ENCODE measurements at regions not wholly inside any gene's neighbourhood (a gene's known extent, or its start where the extent isn't known, plus 50 kb on each side); places are given as distances from the start of the nearest gene placed in this dataset.

- Histone ChIP-seq H3K9me3 (ENCODE audit: control insufficient read depth in 1 of 2, low read length in 2 of 2) (no peaks in the 10 kb centered on the region), H3K27ac (ENCODE audit: low read depth, low read length) (no peak overlapping the region), H3K36me3 (ENCODE audit: control insufficient read depth in 1 of 2, insufficient read depth in 2 of 2, low read length in 2 of 2) (no peaks in the 10 kb centered on the region), H3K4me3 (ENCODE audit: low read depth in 1 of 2, low read length in 2 of 2) (no peak overlapping the region), H3K9ac (ENCODE audit: low read depth in 1 of 2, low read length in 2 of 2) (no peak overlapping the region), H3K27me3 (ENCODE audit: control insufficient read depth in 1 of 2, insufficient read depth in 2 of 2, low read length in 2 of 2) (no peaks in the 10 kb centered on the region), H3K4me1 (ENCODE audit: control insufficient read depth in 1 of 2, insufficient read depth in 2 of 2, low read length in 2 of 2) (peaks cover 15% of the 10 kb centered on the region in 2 donors)
Measured at GRCh38 chr1:234751678-234752077, 141.7 kb upstream of the IRF2BP2 start.

GRCh38 chr1:234750922-234751627 lies 141.1 kb upstream of the IRF2BP2 start:
- H3K9ac ChIP-seq (ENCODE audit: low read depth in 1 of 2, low read length in 2 of 2): no peak overlapping the region
- peaks cover 15 to 17% of the 10 kb centered on the region in 2 donors for H3K4me1 ChIP-seq (ENCODE audit: control insufficient read depth in 1 of 2, insufficient read depth in 2 of 2, low read length in 2 of 2)
- H3K36me3 ChIP-seq (ENCODE audit: control insufficient read depth in 1 of 2, insufficient read depth in 2 of 2, low read length in 2 of 2): no peaks in the 10 kb centered on the region
- H3K9me3 ChIP-seq (ENCODE audit: control insufficient read depth in 1 of 2, low read length in 2 of 2): no peaks in the 10 kb centered on the region
- no peak overlapping the region for H3K27ac ChIP-seq (ENCODE audit: low read depth, low read length)
- H3K27me3 ChIP-seq (ENCODE audit: control insufficient read depth in 1 of 2, insufficient read depth in 2 of 2, low read length in 2 of 2): no peaks in the 10 kb centered on the region
- no peak overlapping the region for H3K4me3 ChIP-seq (ENCODE audit: low read depth in 1 of 2, low read length in 2 of 2)

GRCh38 chr1:234748713-234749112 lies 138.7 kb upstream of the IRF2BP2 start:
- no peak overlapping the region for H3K9ac ChIP-seq (ENCODE audit: low read depth in 1 of 2, low read length in 2 of 2)
- no peaks in the 10 kb centered on the region for H3K9me3 ChIP-seq (ENCODE audit: control insufficient read depth in 1 of 2, low read length in 2 of 2)
- no peaks in the 10 kb centered on the region for H3K36me3 ChIP-seq (ENCODE audit: control insufficient read depth in 1 of 2, insufficient read depth in 2 of 2, low read length in 2 of 2)
- peaks cover 9 to 11% of the 10 kb centered on the region in 2 donors for H3K4me1 ChIP-seq (ENCODE audit: control insufficient read depth in 1 of 2, insufficient read depth in 2 of 2, low read length in 2 of 2)
- H3K4me3 ChIP-seq (ENCODE audit: low read depth in 1 of 2, low read length in 2 of 2): no peak overlapping the region
- no peaks in the 10 kb centered on the region for H3K27me3 ChIP-seq (ENCODE audit: control insufficient read depth in 1 of 2, insufficient read depth in 2 of 2, low read length in 2 of 2)
- no peak overlapping the region for H3K27ac ChIP-seq (ENCODE audit: low read depth, low read length)

- Histone ChIP-seq H3K4me3 (ENCODE audit: low read depth in 1 of 2, low read length in 2 of 2) (no peak overlapping the region), H3K9ac (ENCODE audit: low read depth in 1 of 2, low read length in 2 of 2) (no peak overlapping the region), H3K4me1 (ENCODE audit: control insufficient read depth in 1 of 2, insufficient read depth in 2 of 2, low read length in 2 of 2) (peaks cover 9 to 11% of the 10 kb centered on the region in 2 donors), H3K9me3 (ENCODE audit: control insufficient read depth in 1 of 2, low read length in 2 of 2) (no peaks in the 10 kb centered on the region), H3K27ac (ENCODE audit: low read depth, low read length) (no peak overlapping the region), H3K36me3 (ENCODE audit: control insufficient read depth in 1 of 2, insufficient read depth in 2 of 2, low read length in 2 of 2) (no peaks in the 10 kb centered on the region), H3K27me3 (ENCODE audit: control insufficient read depth in 1 of 2, insufficient read depth in 2 of 2, low read length in 2 of 2) (no peaks in the 10 kb centered on the region)
Measured at GRCh38 chr1:234748066-234748465, 138.1 kb upstream of the IRF2BP2 start.

GRCh38 chr1:234746798-234747196 lies 136.8 kb upstream of the IRF2BP2 start:
- Histone ChIP-seq H3K27ac (ENCODE audit: low read depth, low read length) (no peak overlapping the region), H3K9me3 (ENCODE audit: control insufficient read depth in 1 of 2, low read length in 2 of 2) (no peaks in the 10 kb centered on the region), H3K4me3 (ENCODE audit: low read depth in 1 of 2, low read length in 2 of 2) (no peak overlapping the region), H3K27me3 (ENCODE audit: control insufficient read depth in 1 of 2, insufficient read depth in 2 of 2, low read length in 2 of 2) (no peaks in the 10 kb centered on the region), H3K9ac (ENCODE audit: low read depth in 1 of 2, low read length in 2 of 2) (no peak overlapping the region), H3K4me1 (ENCODE audit: control insufficient read depth in 1 of 2, insufficient read depth in 2 of 2, low read length in 2 of 2) (peaks cover 9 to 11% of the 10 kb centered on the region in 2 donors), H3K36me3 (ENCODE audit: control insufficient read depth in 1 of 2, insufficient read depth in 2 of 2, low read length in 2 of 2) (no peaks in the 10 kb centered on the region)

- H3K27ac ChIP-seq (ENCODE audit: low read depth, low read length): no peak overlapping the region
- no peaks in the 10 kb centered on the region for H3K9me3 ChIP-seq (ENCODE audit: control insufficient read depth in 1 of 2, low read length in 2 of 2)
- H3K4me1 ChIP-seq (ENCODE audit: control insufficient read depth in 1 of 2, insufficient read depth in 2 of 2, low read length in 2 of 2): peaks cover 9 to 11% of the 10 kb centered on the region in 2 donors
- H3K4me3 ChIP-seq (ENCODE audit: low read depth in 1 of 2, low read length in 2 of 2): no peak overlapping the region
- H3K9ac ChIP-seq (ENCODE audit: low read depth in 1 of 2, low read length in 2 of 2): no peak overlapping the region
- H3K27me3 ChIP-seq (ENCODE audit: control insufficient read depth in 1 of 2, insufficient read depth in 2 of 2, low read length in 2 of 2): no peaks in the 10 kb centered on the region
- H3K36me3 ChIP-seq (ENCODE audit: control insufficient read depth in 1 of 2, insufficient read depth in 2 of 2, low read length in 2 of 2): no peaks in the 10 kb centered on the region
Measured at GRCh38 chr1:234745844-234746797, 136.1 kb upstream of the IRF2BP2 start.

GRCh38 chr1:234745276-234745675 lies 135.3 kb upstream of the IRF2BP2 start:
- peaks cover 4 to 6% of the 10 kb centered on the region in 2 donors for H3K4me1 ChIP-seq (ENCODE audit: control insufficient read depth in 1 of 2, insufficient read depth in 2 of 2, low read length in 2 of 2)
- H3K4me3 ChIP-seq (ENCODE audit: low read depth in 1 of 2, low read length in 2 of 2): no peak overlapping the region
- H3K27me3 ChIP-seq (ENCODE audit: control insufficient read depth in 1 of 2, insufficient read depth in 2 of 2, low read length in 2 of 2): no peaks in the 10 kb centered on the region
- no peaks in the 10 kb centered on the region for H3K9me3 ChIP-seq (ENCODE audit: control insufficient read depth in 1 of 2, low read length in 2 of 2)
- H3K27ac ChIP-seq (ENCODE audit: low read depth, low read length): no peak overlapping the region
- H3K36me3 ChIP-seq (ENCODE audit: control insufficient read depth in 1 of 2, insufficient read depth in 2 of 2, low read length in 2 of 2): no peaks in the 10 kb centered on the region
- H3K9ac ChIP-seq (ENCODE audit: low read depth in 1 of 2, low read length in 2 of 2): no peak overlapping the region

- Histone ChIP-seq H3K4me1 (ENCODE audit: control insufficient read depth in 1 of 2, insufficient read depth in 2 of 2, low read length in 2 of 2) (peaks cover 0 to 5% of the 10 kb centered on the region in 2 donors), H3K9me3 (ENCODE audit: control insufficient read depth in 1 of 2, low read length in 2 of 2) (no peaks in the 10 kb centered on the region), H3K4me3 (ENCODE audit: low read depth in 1 of 2, low read length in 2 of 2) (no peak overlapping the region), H3K27ac (ENCODE audit: low read depth, low read length) (no peak overlapping the region), H3K9ac (ENCODE audit: low read depth in 1 of 2, low read length in 2 of 2) (no peak overlapping the region), H3K36me3 (ENCODE audit: control insufficient read depth in 1 of 2, insufficient read depth in 2 of 2, low read length in 2 of 2) (no peaks in the 10 kb centered on the region), H3K27me3 (ENCODE audit: control insufficient read depth in 1 of 2, insufficient read depth in 2 of 2, low read length in 2 of 2) (no peaks in the 10 kb centered on the region)
Measured at GRCh38 chr1:234743791-234744611, 134.0 kb upstream of the IRF2BP2 start.

GRCh38 chr1:234742622-234743021 lies 132.6 kb upstream of the IRF2BP2 start:
- Histone ChIP-seq H3K9ac (ENCODE audit: low read depth in 1 of 2, low read length in 2 of 2) (no peak overlapping the region), H3K36me3 (ENCODE audit: control insufficient read depth in 1 of 2, insufficient read depth in 2 of 2, low read length in 2 of 2) (no peaks in the 10 kb centered on the region), H3K27me3 (ENCODE audit: control insufficient read depth in 1 of 2, insufficient read depth in 2 of 2, low read length in 2 of 2) (no peaks in the 10 kb centered on the region), H3K4me1 (ENCODE audit: control insufficient read depth in 1 of 2, insufficient read depth in 2 of 2, low read length in 2 of 2) (peaks cover 0 to 5% of the 10 kb centered on the region in 2 donors), H3K9me3 (ENCODE audit: control insufficient read depth in 1 of 2, low read length in 2 of 2) (no peaks in the 10 kb centered on the region), H3K27ac (ENCODE audit: low read depth, low read length) (no peak overlapping the region), H3K4me3 (ENCODE audit: low read depth in 1 of 2, low read length in 2 of 2) (no peak overlapping the region)

All from duodenal mucosa (tissue), 2 donors.